IMR-90 (cell line): ENCODE measurements at regions not wholly inside any gene's neighbourhood (a gene's known extent, or its start where the extent isn't known, plus 50 kb on each side); places are given as distances from the start of the nearest gene placed in this dataset.

Source experiments
- ATAC-seq: fragments of 200-7000 bp; cut with Tn5 transposase; 2 replicates; pipeline ENCODE4 v1.9.1; 2020; ENCODE audit warnings: low read depth, mild to moderate bottlenecking, moderate library complexity
- BruUV-seq: library from RNA; stranded (reverse); fragments of 400-500 nt; replicated peaks from 2 replicates; lab custom pipeline; 2021; lab: Mats Ljungman, UMichigan
- CTCF ChIA-PET: fragments of 300-600 bp; formaldehyde crosslinking; extraction: SDS; loops from one replicate; lab custom pipeline; 2021; ENCODE audit warnings: antibody characterized with exemption; lab: Yijun Ruan, JAX
- POLR2A ChIA-PET: fragments of 300-600 bp; sonication (Branson Sonifier 250); formaldehyde crosslinking; loops from one replicate; lab custom pipeline; 2022; ENCODE audit warnings: antibody characterized with exemption; ENCODE audit not compliant: unreplicated experiment; lab: Charles Lee
- DNase-seq: peaks from one replicate; pipeline ENCODE4 v3.0.0; 2013
- H2AFZ ChIP-seq: replicated peaks from 2 replicates; pipeline ENCODE3; 2013; ENCODE audit warnings: low read length, mild to moderate bottlenecking; ENCODE audit not compliant: poor library complexity
- H2AK5ac ChIP-seq: 2 replicates; pipeline ENCODE4 v1.6.1; 2013; ENCODE audit warnings: low read depth, low read length, inconsistent platforms
- H2AK9ac ChIP-seq: replicated peaks from 2 replicates; pipeline ENCODE3; 2013; ENCODE audit warnings: mild to moderate bottlenecking, low read depth, low read length, moderate library complexity; ENCODE audit not compliant: poor library complexity
- H2BK120ac ChIP-seq: 2 replicates; pipeline ENCODE4 v1.6.1; 2013; ENCODE audit warnings: low read depth, low read length, inconsistent platforms
- H2BK15ac ChIP-seq: 3 replicates; pipeline ENCODE4 v1.6.1; 2013; ENCODE audit warnings: low read depth, low read length, inconsistent platforms
- H2BK20ac ChIP-seq: 2 replicates; pipeline ENCODE4 v1.6.1; 2013; ENCODE audit warnings: low read depth, mild to moderate bottlenecking, inconsistent platforms, low read length, moderate library complexity
- H2BK5ac ChIP-seq: 2 replicates; pipeline ENCODE4 v1.6.1; 2013; ENCODE audit warnings: mild to moderate bottlenecking, low read depth, low read length, inconsistent platforms; ENCODE audit not compliant: poor library complexity, severe bottlenecking
- H3K14ac ChIP-seq: replicated peaks from 2 replicates; pipeline ENCODE4 v1.6.1; 2013; ENCODE audit warnings: low read depth, low read length, inconsistent platforms
- H3K18ac ChIP-seq: 2 replicates; pipeline ENCODE4 v1.6.1; 2013; ENCODE audit warnings: low read depth, low read length, control low read depth
- H3K23ac ChIP-seq: 2 replicates; pipeline ENCODE4 v1.6.1; 2013; ENCODE audit warnings: low read depth, low read length, inconsistent platforms
- H3K27ac ChIP-seq: 2 replicates; pipeline ENCODE4 v1.5.1; 2013; ENCODE audit warnings: mild to moderate bottlenecking, control low read depth, low read length; ENCODE audit not compliant: insufficient read depth
- H3K27me3 ChIP-seq: 2 replicates; pipeline ENCODE4 v1.6.1; 2013; ENCODE audit warnings: low read length; ENCODE audit not compliant: control insufficient read depth, insufficient read depth
- H3K36me3 ChIP-seq: 2 replicates; pipeline ENCODE4 v1.6.1; 2013; ENCODE audit warnings: low read length, mixed read lengths; ENCODE audit not compliant: control insufficient read depth, insufficient read depth
- H3K4ac ChIP-seq: 2 replicates; pipeline ENCODE4 v1.6.1; 2013; ENCODE audit warnings: low read depth, low read length, inconsistent platforms
- H3K4me1 ChIP-seq: 2 replicates; pipeline ENCODE4 v1.6.1; 2013; ENCODE audit warnings: low read length, mixed read lengths; ENCODE audit not compliant: control insufficient read depth, insufficient read depth
- H3K4me2 ChIP-seq: 2 replicates; pipeline ENCODE4 v1.6.1; 2013; ENCODE audit warnings: low read depth, mild to moderate bottlenecking, control low read depth, low read length, moderate library complexity
- H3K4me3 ChIP-seq: 2 replicates; pipeline ENCODE4 v1.5.1; 2013; ENCODE audit warnings: low read depth, mild to moderate bottlenecking, control low read depth, low read length, moderate library complexity; ENCODE audit not compliant: insufficient read depth
- H3K56ac ChIP-seq: 2 replicates; pipeline ENCODE4 v1.6.1; 2013; ENCODE audit warnings: low read length, inconsistent platforms; ENCODE audit not compliant: insufficient read depth; ENCODE audit errors: extremely low read depth
- H3K79me1 ChIP-seq, 2 experiments: 2 replicates each; pipeline ENCODE4 v1.6.1; 2013; ENCODE audit warnings: low read length in 2 of 2, inconsistent platforms in 1 of 2, low read depth in 1 of 2
- H3K9ac ChIP-seq: 2 replicates; pipeline ENCODE4 v1.6.1; 2013; ENCODE audit warnings: low read depth, low read length, control low read depth
- H3K9me1 ChIP-seq: 2 replicates; pipeline ENCODE4 v1.6.1; 2013; ENCODE audit warnings: low read length, inconsistent platforms; ENCODE audit not compliant: insufficient read depth
- H3K9me3 ChIP-seq: 2 replicates; pipeline ENCODE4 v1.6.1; 2013; ENCODE audit warnings: low read length; ENCODE audit not compliant: control insufficient read depth, insufficient read depth
- H4K20me1 ChIP-seq: 2 replicates; pipeline ENCODE4 v1.6.1; 2013; ENCODE audit warnings: low read length, inconsistent platforms; ENCODE audit not compliant: insufficient read depth
- H4K5ac ChIP-seq: 2 replicates; pipeline ENCODE4 v1.6.1; 2013; ENCODE audit warnings: mild to moderate bottlenecking, low read depth, low read length, control low read depth
- H4K8ac ChIP-seq, 2 experiments: 2 replicates each; pipeline ENCODE4 v1.6.1; 2013; ENCODE audit warnings: low read depth in 2 of 2, low read length in 2 of 2, control low read depth in 1 of 2, inconsistent platforms in 1 of 2
- H4K91ac ChIP-seq: 2 replicates; pipeline ENCODE4 v1.6.1; 2013; ENCODE audit warnings: low read depth, low read length, inconsistent platforms; ENCODE audit not compliant: insufficient read depth
- BHLHE40 ChIP-seq: fragments of 150-350 bp; IDR thresholded peaks from 2 replicates; pipeline ENCODE4 v1.6.1; 2016; ENCODE audit warnings: mild to moderate bottlenecking, low read depth, low read length
- CEBPB ChIP-seq: IDR thresholded peaks from 2 replicates; pipeline ENCODE4 v1.6.1; 2012; ENCODE audit warnings: low read depth, low read length, improper control_type of control experiment
- CHD1 ChIP-seq: IDR thresholded peaks from 2 replicates; pipeline ENCODE4 v1.6.1; 2012; ENCODE audit warnings: low read depth, low read length, improper control_type of control experiment
- ELK1 ChIP-seq: fragments of 150-350 bp; IDR thresholded peaks from 2 replicates; pipeline ENCODE4 v1.6.1; 2016; ENCODE audit warnings: low read depth, mild to moderate bottlenecking, low read length, moderate library complexity, borderline replicate concordance
- MAFK ChIP-seq: IDR thresholded peaks from 2 replicates; pipeline ENCODE4 v1.6.1; 2012; ENCODE audit warnings: low read depth, low read length, improper control_type of control experiment
- MAZ ChIP-seq: IDR thresholded peaks from 2 replicates; pipeline ENCODE4 v1.6.1; 2012; ENCODE audit warnings: low read depth, mild to moderate bottlenecking, low read length, improper control_type of control experiment, moderate library complexity, borderline replicate concordance
- NFE2L2 ChIP-seq: fragments of 150-350 bp; IDR thresholded peaks from 2 replicates; pipeline ENCODE4 v1.6.1; 2016; ENCODE audit warnings: low read depth, mild to moderate bottlenecking, low read length
- POLR2A ChIP-seq: IDR thresholded peaks from 2 replicates; pipeline ENCODE4 v1.6.1; 2012; ENCODE audit warnings: mild to moderate bottlenecking, low read depth, low read length
- RAD21 ChIP-seq: IDR thresholded peaks from 2 replicates; pipeline ENCODE4 v1.6.1; 2012; ENCODE audit warnings: low read length, improper control_type of control experiment
- RCOR1 ChIP-seq: IDR thresholded peaks from 2 replicates; pipeline ENCODE4 v1.6.1; 2012; ENCODE audit warnings: mild to moderate bottlenecking, low read length, improper control_type of control experiment; ENCODE audit not compliant: insufficient replicate concordance
- RFX5 ChIP-seq: IDR thresholded peaks from 2 replicates; pipeline ENCODE4 v1.8.0; 2012; ENCODE audit warnings: low read depth, mild to moderate bottlenecking, low read length, moderate library complexity
- SMC3 ChIP-seq: fragments of 150-350 bp; IDR thresholded peaks from 2 replicates; pipeline ENCODE4 v1.6.1; 2016; ENCODE audit warnings: low read depth, mild to moderate bottlenecking, antibody characterized with exemption, low read length, moderate library complexity
- USF2 ChIP-seq: fragments of 150-350 bp; IDR thresholded peaks from 2 replicates; pipeline ENCODE4 v1.6.1; 2017; ENCODE audit warnings: mild to moderate bottlenecking, antibody characterized with exemption, low read length, low read depth
- WGBS, 2 experiments: methylation state at CpG; one replicate each; pipeline versions ENCODE4 v1.1.5 to v1.1.7; 2013; ENCODE audit warnings: missing lambda C conversion rate in 2 of 2; ENCODE audit not compliant: insufficient read length in 1 of 2; ENCODE audit errors: extremely low coverage in 2 of 2; 5-methylcytosine and 5-hydroxymethylcytosine counted together
- dilution Hi-C: fragments of 300-500 bp; cut with HindIII; formaldehyde crosslinking; loops from one replicate; pipeline ENCODE4 v1.14.3; 2018; ENCODE audit warnings: low sequenced_read_pairs; ENCODE audit not compliant: unreplicated experiment
- in situ Hi-C: fragments of 300-500 bp; cut with MboI; formaldehyde crosslinking; loops from 3 replicates; pipeline ENCODE4 v1.14.3; 2019; ENCODE audit warnings: low sequenced_read_pairs, inconsistent platforms, mixed read lengths
- intact Hi-C: fragments of 100-400 bp; cut with micrococcal nuclease; formaldehyde crosslinking; loops from 2 replicates; pipeline ENCODE4 v1.10.0; 2022

GRCh38 chr3:77869423-77869822 is 829.5 kb downstream of the ROBO2 start:
- H2AK9ac ChIP-seq = no peak overlapping the region

More at GRCh38 chr3:77869423-77869822, 829.5 kb downstream of the ROBO2 start:
- ChIA-PET POLR2A (no interaction called here), CTCF (no interaction called here)
- Histone ChIP-seq H3K4me3 (no peak overlapping the region), H4K5ac (no peak overlapping the region), H3K27me3 (no peaks in the 10 kb centered on the region), H3K36me3 (no peaks in the 10 kb centered on the region), H3K9ac (no peak overlapping the region), H4K8ac (no peak overlapping the region), H3K4me1 (no peaks in the 10 kb centered on the region), H3K56ac (no peak overlapping the region), H3K23ac (no peak overlapping the region), H3K27ac (no peak overlapping the region), H3K14ac (no peak overlapping the region), H3K18ac (no peak overlapping the region), H4K91ac (no peak overlapping the region), H3K9me3 (no peaks in the 10 kb centered on the region; the same call in 1 of the 2 replicates), H2BK120ac (no peak overlapping the region), H2BK20ac (no peak overlapping the region), H2AFZ (no peak overlapping the region), H3K79me1 (no peaks in the 10 kb centered on the region), H2BK5ac (no peak overlapping the region), H3K9me1 (no peaks in the 10 kb centered on the region), H3K4ac (no peak overlapping the region), H3K4me2 (no peak overlapping the region), H4K20me1 (no peaks in the 10 kb centered on the region), H2AK5ac (no peak overlapping the region), H2BK15ac (no peak overlapping the region)
- no peak for ATAC-seq
- TF ChIP-seq RAD21 (no peak), RFX5 (no peak), USF2 (no peak), POLR2A (no peak), RCOR1 (no peak), CEBPB (no peak), BHLHE40 (no peak), NFE2L2 (no peak), MAZ (no peak), MAFK (no peak), SMC3 (no peak), CHD1 (no peak), ELK1 (no peak)
- DNase-seq = no peak
- intact Hi-C loops (no loop called here), dilution Hi-C loops (no loop called here), in situ Hi-C loops (no loop called here)
- no TSS peak for BruUV-seq
- WGBS, 2 experiments = 88% methylated on average over 4 of the region's 7 CpGs; no CpG with 5 or more reads in 1 of the 2 experiments
